IMR-90 (cell line): ENCODE measurements at regions not wholly inside any gene's neighbourhood (a gene's known extent, or its start where the extent isn't known, plus 50 kb on each side); places are given as distances from the start of the nearest gene placed in this dataset.

Source experiments
- ATAC-seq: fragments of 200-7000 bp; cut with Tn5 transposase; 2 replicates; pipeline ENCODE4 v1.9.1; 2020; ENCODE audit warnings: low read depth, mild to moderate bottlenecking, moderate library complexity
- BruUV-seq: library from RNA; stranded (reverse); fragments of 400-500 nt; replicated peaks from 2 replicates; lab custom pipeline; 2021; lab: Mats Ljungman, UMichigan
- CTCF ChIA-PET: fragments of 300-600 bp; formaldehyde crosslinking; extraction: SDS; loops from one replicate; lab custom pipeline; 2021; ENCODE audit warnings: antibody characterized with exemption; lab: Yijun Ruan, JAX
- POLR2A ChIA-PET: fragments of 300-600 bp; sonication (Branson Sonifier 250); formaldehyde crosslinking; loops from one replicate; lab custom pipeline; 2022; ENCODE audit warnings: antibody characterized with exemption; ENCODE audit not compliant: unreplicated experiment; lab: Charles Lee
- DNase-seq: peaks from one replicate; pipeline ENCODE4 v3.0.0; 2013
- H2AFZ ChIP-seq: replicated peaks from 2 replicates; pipeline ENCODE3; 2013; ENCODE audit warnings: low read length, mild to moderate bottlenecking; ENCODE audit not compliant: poor library complexity
- H2AK5ac ChIP-seq: 2 replicates; pipeline ENCODE4 v1.6.1; 2013; ENCODE audit warnings: low read depth, low read length, inconsistent platforms
- H2AK9ac ChIP-seq: replicated peaks from 2 replicates; pipeline ENCODE3; 2013; ENCODE audit warnings: mild to moderate bottlenecking, low read depth, low read length, moderate library complexity; ENCODE audit not compliant: poor library complexity
- H2BK120ac ChIP-seq: 2 replicates; pipeline ENCODE4 v1.6.1; 2013; ENCODE audit warnings: low read depth, low read length, inconsistent platforms
- H2BK15ac ChIP-seq: 3 replicates; pipeline ENCODE4 v1.6.1; 2013; ENCODE audit warnings: low read depth, low read length, inconsistent platforms
- H2BK20ac ChIP-seq: 2 replicates; pipeline ENCODE4 v1.6.1; 2013; ENCODE audit warnings: low read depth, mild to moderate bottlenecking, inconsistent platforms, low read length, moderate library complexity
- H2BK5ac ChIP-seq: 2 replicates; pipeline ENCODE4 v1.6.1; 2013; ENCODE audit warnings: mild to moderate bottlenecking, low read depth, low read length, inconsistent platforms; ENCODE audit not compliant: poor library complexity, severe bottlenecking
- H3K14ac ChIP-seq: replicated peaks from 2 replicates; pipeline ENCODE4 v1.6.1; 2013; ENCODE audit warnings: low read depth, low read length, inconsistent platforms
- H3K18ac ChIP-seq: 2 replicates; pipeline ENCODE4 v1.6.1; 2013; ENCODE audit warnings: low read depth, low read length, control low read depth
- H3K23ac ChIP-seq: 2 replicates; pipeline ENCODE4 v1.6.1; 2013; ENCODE audit warnings: low read depth, low read length, inconsistent platforms
- H3K27ac ChIP-seq: 2 replicates; pipeline ENCODE4 v1.5.1; 2013; ENCODE audit warnings: mild to moderate bottlenecking, control low read depth, low read length; ENCODE audit not compliant: insufficient read depth
- H3K27me3 ChIP-seq: 2 replicates; pipeline ENCODE4 v1.6.1; 2013; ENCODE audit warnings: low read length; ENCODE audit not compliant: control insufficient read depth, insufficient read depth
- H3K36me3 ChIP-seq: 2 replicates; pipeline ENCODE4 v1.6.1; 2013; ENCODE audit warnings: low read length, mixed read lengths; ENCODE audit not compliant: control insufficient read depth, insufficient read depth
- H3K4ac ChIP-seq: 2 replicates; pipeline ENCODE4 v1.6.1; 2013; ENCODE audit warnings: low read depth, low read length, inconsistent platforms
- H3K4me1 ChIP-seq: 2 replicates; pipeline ENCODE4 v1.6.1; 2013; ENCODE audit warnings: low read length, mixed read lengths; ENCODE audit not compliant: control insufficient read depth, insufficient read depth
- H3K4me2 ChIP-seq: 2 replicates; pipeline ENCODE4 v1.6.1; 2013; ENCODE audit warnings: low read depth, mild to moderate bottlenecking, control low read depth, low read length, moderate library complexity
- H3K4me3 ChIP-seq: 2 replicates; pipeline ENCODE4 v1.5.1; 2013; ENCODE audit warnings: low read depth, mild to moderate bottlenecking, control low read depth, low read length, moderate library complexity; ENCODE audit not compliant: insufficient read depth
- H3K56ac ChIP-seq: 2 replicates; pipeline ENCODE4 v1.6.1; 2013; ENCODE audit warnings: low read length, inconsistent platforms; ENCODE audit not compliant: insufficient read depth; ENCODE audit errors: extremely low read depth
- H3K79me1 ChIP-seq, 2 experiments: 2 replicates each; pipeline ENCODE4 v1.6.1; 2013; ENCODE audit warnings: low read length in 2 of 2, inconsistent platforms in 1 of 2, low read depth in 1 of 2
- H3K9ac ChIP-seq: 2 replicates; pipeline ENCODE4 v1.6.1; 2013; ENCODE audit warnings: low read depth, low read length, control low read depth
- H3K9me1 ChIP-seq: 2 replicates; pipeline ENCODE4 v1.6.1; 2013; ENCODE audit warnings: low read length, inconsistent platforms; ENCODE audit not compliant: insufficient read depth
- H3K9me3 ChIP-seq: 2 replicates; pipeline ENCODE4 v1.6.1; 2013; ENCODE audit warnings: low read length; ENCODE audit not compliant: control insufficient read depth, insufficient read depth
- H4K20me1 ChIP-seq: 2 replicates; pipeline ENCODE4 v1.6.1; 2013; ENCODE audit warnings: low read length, inconsistent platforms; ENCODE audit not compliant: insufficient read depth
- H4K5ac ChIP-seq: 2 replicates; pipeline ENCODE4 v1.6.1; 2013; ENCODE audit warnings: mild to moderate bottlenecking, low read depth, low read length, control low read depth
- H4K8ac ChIP-seq, 2 experiments: 2 replicates each; pipeline ENCODE4 v1.6.1; 2013; ENCODE audit warnings: low read depth in 2 of 2, low read length in 2 of 2, control low read depth in 1 of 2, inconsistent platforms in 1 of 2
- H4K91ac ChIP-seq: 2 replicates; pipeline ENCODE4 v1.6.1; 2013; ENCODE audit warnings: low read depth, low read length, inconsistent platforms; ENCODE audit not compliant: insufficient read depth
- MAFK ChIP-seq: IDR thresholded peaks from 2 replicates; pipeline ENCODE4 v1.6.1; 2012; ENCODE audit warnings: low read depth, low read length, improper control_type of control experiment
- WGBS, 2 experiments: methylation state at CpG; one replicate each; pipeline versions ENCODE4 v1.1.5 to v1.1.7; 2013; ENCODE audit warnings: missing lambda C conversion rate in 2 of 2; ENCODE audit not compliant: insufficient read length in 1 of 2; ENCODE audit errors: extremely low coverage in 2 of 2; 5-methylcytosine and 5-hydroxymethylcytosine counted together
- dilution Hi-C: fragments of 300-500 bp; cut with HindIII; formaldehyde crosslinking; loops from one replicate; pipeline ENCODE4 v1.14.3; 2018; ENCODE audit warnings: low sequenced_read_pairs; ENCODE audit not compliant: unreplicated experiment
- in situ Hi-C: fragments of 300-500 bp; cut with MboI; formaldehyde crosslinking; loops from 3 replicates; pipeline ENCODE4 v1.14.3; 2019; ENCODE audit warnings: low sequenced_read_pairs, inconsistent platforms, mixed read lengths
- intact Hi-C: fragments of 100-400 bp; cut with micrococcal nuclease; formaldehyde crosslinking; loops from 2 replicates; pipeline ENCODE4 v1.10.0; 2022

GRCh38 chr14:51424561-51425251, 184.7 kb downstream of the TMX1 start:
- Histone ChIP-seq H4K5ac (0 out of 2 replicates have a peak overlapping the region, but pooled peaks have one; percentile 8), H3K4me2 (peak overlapping the region; percentile 30; the same call in 1 of the 2 replicates), H3K23ac (no peak overlapping the region), H3K27ac (no peak overlapping the region), H2BK120ac (peak overlapping the region; percentile 40), H3K56ac (no peak overlapping the region), H3K9ac (no peak overlapping the region), H2AFZ (peak overlapping the region; percentile 52), H3K14ac (no peak overlapping the region), H4K20me1 (no peaks in the 10 kb centered on the region), H3K9me3 (peaks cover 2% of the 10 kb centered on the region), H4K91ac (peak overlapping the region; percentile 25; the same call in 1 of the 2 replicates), H3K4me3 (no peak overlapping the region), H2AK5ac (no peak overlapping the region; the same call in 1 of the 2 replicates), H4K8ac (peak overlapping the region in 1 of 2 experiments; percentile 30; a peak in 2 of 4 replicates), H2BK20ac (peak overlapping the region; percentile 26; the same call in 1 of the 2 replicates), H2AK9ac (peak overlapping the region; percentile 14), H3K79me1 (no peaks in the 10 kb centered on the region), H2BK5ac (no peak overlapping the region), H2BK15ac (no peak overlapping the region; the same call in 2 of the 3 replicates), H3K27me3 (no peaks in the 10 kb centered on the region), H3K4me1 (peaks cover 7% of the 10 kb centered on the region), H3K9me1 (peaks cover 3% of the 10 kb centered on the region; the same call in 1 of the 2 replicates), H3K4ac (peak overlapping the region; percentile 27), H3K36me3 (no peaks in the 10 kb centered on the region), H3K18ac (peak overlapping the region; percentile 20; the same call in 1 of the 2 replicates)
- DNase-seq (peak; percentile 53), ATAC-seq (peak; percentile 76)
- intact Hi-C loops (no loop called here), dilution Hi-C loops (no loop called here), in situ Hi-C loops (no loop called here)
- BruUV-seq = no TSS peak
- TF ChIP-seq MAFK = no peak
- ChIA-PET CTCF (no interaction called here), POLR2A (no interaction called here)
- 95% methylated on average over 3 of the region's 5 CpGs; no CpG with 5 or more reads in 1 of the 2 experiments for WGBS, 2 experiments
